ENCODE measurements at regions not wholly inside any gene's neighbourhood (a gene's known extent, or its start where the extent isn't known, plus 50 kb on each side); places are given as distances from the start of the nearest gene placed in this dataset.

DNA sequence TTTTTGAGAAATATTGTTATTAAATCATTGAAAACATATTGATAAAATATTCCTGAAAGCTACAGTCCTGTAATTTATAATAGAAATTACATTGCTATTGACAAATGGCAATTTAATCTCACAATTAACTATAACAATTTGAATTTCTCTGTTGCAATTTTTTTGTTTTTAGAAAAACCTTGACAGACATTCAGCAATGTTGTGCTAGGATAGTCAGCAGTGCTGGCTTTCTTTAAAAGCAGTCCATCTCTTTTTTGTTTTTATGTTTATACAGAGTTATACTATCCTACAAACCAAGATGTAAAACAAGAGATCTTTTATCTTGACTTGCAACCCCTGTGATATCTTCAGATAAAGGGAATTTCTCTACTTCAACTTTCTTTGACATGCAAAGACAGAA lies 93.1 kb downstream of the TUSC7 start:
- no peak for TF ChIP-seq CTCF (IDR thresholded peaks at IDR 0.05)
- no peak for TF ChIP-seq EP300 (IDR thresholded peaks at IDR 0.05)
